Stimulated activated naive B cell treated with anti-CD40 and anti-IgM and Interleukin-4, amounts not matched to agents 10 μg/mL and 1 μg/mL and 100 μg/mL, for 72 hours (primary cell): ENCODE measurements at regions not wholly inside any gene's neighbourhood (a gene's known extent, or its start where the extent isn't known, plus 50 kb on each side); places are given as distances from the start of the nearest gene placed in this dataset.

ENCODE experiments used
- ATAC-seq, 2 donors: fragments of 150-1000 bp; cut with Tn5 transposase; replicated peaks; 2 replicates each; pipeline ENCODE4 v1.10.0; 2021; ENCODE audit warnings: moderate library complexity in 1 of 2
- DNase-seq: peaks from one replicate; pipeline ENCODE4 v3.0.0; 2021
- H3K27ac Mint-ChIP-seq: one replicate; pipeline ENCODE4 v1.8.0; 2022; ENCODE audit warnings: mild to moderate bottlenecking, mixed read lengths
- H3K27me3 Mint-ChIP-seq, 2 donors: one replicate each; pipeline ENCODE4 v1.8.0; 2022; ENCODE audit warnings: mixed read lengths in 2 of 2
- H3K36me3 Mint-ChIP-seq, 2 donors: one replicate each; pipeline ENCODE4 v1.8.0; 2022; ENCODE audit warnings: mixed read lengths in 2 of 2, mild to moderate bottlenecking in 1 of 2
- H3K4me1 Mint-ChIP-seq, 2 donors: one replicate each; pipeline ENCODE4 v1.8.0; 2022; ENCODE audit warnings: mixed read lengths in 2 of 2, mild to moderate bottlenecking in 1 of 2
- H3K4me3 Mint-ChIP-seq, 2 donors: one replicate each; pipeline ENCODE4 v1.8.0; 2022; ENCODE audit warnings: mild to moderate bottlenecking in 2 of 2, mixed read lengths in 2 of 2, moderate library complexity in 1 of 2
- H3K9me3 Mint-ChIP-seq, 2 donors: one replicate each; pipeline ENCODE4 v1.8.0; 2022; ENCODE audit warnings: mixed read lengths in 2 of 2, mild to moderate bottlenecking in 1 of 2

- no peaks in the 10 kb centered on the region for H3K4me1 Mint-ChIP-seq
- DNase-seq (no peak), ATAC-seq (no peak)
- H3K27me3 Mint-ChIP-seq: no peaks in the 10 kb centered on the region
- H3K27ac Mint-ChIP-seq: no peak overlapping the region
- H3K4me3 Mint-ChIP-seq: no peak overlapping the region
- H3K9me3 Mint-ChIP-seq: peaks cover 6 to 18% of the 10 kb centered on the region in 2 donors
- no peaks in the 10 kb centered on the region for H3K36me3 Mint-ChIP-seq
Observed at GRCh38 chrX:82161195-82161594, 959.3 kb downstream of the SH3BGRL start.

- DNase-seq: no peak
- H3K27ac Mint-ChIP-seq: no peak overlapping the region
- no peak for ATAC-seq
- no peaks in the 10 kb centered on the region for H3K36me3 Mint-ChIP-seq
- peaks cover 6 to 17% of the 10 kb centered on the region in 2 donors for H3K9me3 Mint-ChIP-seq
- H3K4me3 Mint-ChIP-seq: no peak overlapping the region
- H3K27me3 Mint-ChIP-seq: no peaks in the 10 kb centered on the region
- H3K4me1 Mint-ChIP-seq: no peaks in the 10 kb centered on the region
Observed at GRCh38 chrX:82163701-82164100, 961.8 kb downstream of the SH3BGRL start.

GRCh38 chrX:82196866-82197265 lies 995.0 kb downstream of the SH3BGRL start:
- peaks cover 3 to 9% of the 10 kb centered on the region in 2 donors for H3K9me3 Mint-ChIP-seq
- DNase-seq (no peak), ATAC-seq (no peak)
- no peaks in the 10 kb centered on the region for H3K27me3 Mint-ChIP-seq
- no peak overlapping the region for H3K27ac Mint-ChIP-seq
- no peaks in the 10 kb centered on the region for H3K36me3 Mint-ChIP-seq
- H3K4me3 Mint-ChIP-seq: no peak overlapping the region
- H3K4me1 Mint-ChIP-seq: no peaks in the 10 kb centered on the region

- H3K9me3 Mint-ChIP-seq: peaks cover 0 to 8% of the 10 kb centered on the region in 2 donors
- no peaks in the 10 kb centered on the region for H3K36me3 Mint-ChIP-seq
- DNase-seq: no peak
- H3K4me3 Mint-ChIP-seq: no peak overlapping the region
- no peaks in the 10 kb centered on the region for H3K27me3 Mint-ChIP-seq
- H3K27ac Mint-ChIP-seq: no peak overlapping the region
- H3K4me1 Mint-ChIP-seq: no peaks in the 10 kb centered on the region
- ATAC-seq: no peak
Observed at GRCh38 chrX:82208975-82209374, 1007.1 kb downstream of the SH3BGRL start.

- Mint-ChIP-seq H3K9me3 (peaks cover 0 to 2% of the 10 kb centered on the region in 2 donors), H3K27ac (no peak overlapping the region), H3K4me1 (no peaks in the 10 kb centered on the region), H3K36me3 (no peaks in the 10 kb centered on the region), H3K4me3 (no peak overlapping the region), H3K27me3 (no peaks in the 10 kb centered on the region)
- DNase-seq (no peak), ATAC-seq (peak; percentile 49 to 73)
Observed at GRCh38 chrX:82218361-82218760, 1016.5 kb downstream of the SH3BGRL start.

- peaks cover 0 to 2% of the 10 kb centered on the region in 2 donors for H3K9me3 Mint-ChIP-seq
- no peaks in the 10 kb centered on the region for H3K27me3 Mint-ChIP-seq
- DNase-seq (no peak), ATAC-seq (no peak)
- H3K4me3 Mint-ChIP-seq: no peak overlapping the region
- H3K36me3 Mint-ChIP-seq: no peaks in the 10 kb centered on the region
- no peaks in the 10 kb centered on the region for H3K4me1 Mint-ChIP-seq
- H3K27ac Mint-ChIP-seq: no peak overlapping the region
Observed at GRCh38 chrX:82219129-82219528, 1017.2 kb downstream of the SH3BGRL start.

- H3K27ac Mint-ChIP-seq: no peak overlapping the region
- no peaks in the 10 kb centered on the region for H3K36me3 Mint-ChIP-seq
- H3K27me3 Mint-ChIP-seq: no peaks in the 10 kb centered on the region
- DNase-seq (no peak), ATAC-seq (no peak)
- no peaks in the 10 kb centered on the region for H3K9me3 Mint-ChIP-seq
- no peaks in the 10 kb centered on the region for H3K4me1 Mint-ChIP-seq
- H3K4me3 Mint-ChIP-seq: no peak overlapping the region
Observed at GRCh38 chrX:82224961-82225360, 1023.1 kb downstream of the SH3BGRL start.

- peaks cover 0 to 4% of the 10 kb centered on the region in 2 donors for H3K9me3 Mint-ChIP-seq
- H3K27me3 Mint-ChIP-seq: no peaks in the 10 kb centered on the region
- no peak for ATAC-seq
- H3K36me3 Mint-ChIP-seq: no peaks in the 10 kb centered on the region
- H3K4me1 Mint-ChIP-seq: no peaks in the 10 kb centered on the region
- no peak overlapping the region for H3K4me3 Mint-ChIP-seq
- no peak overlapping the region for H3K27ac Mint-ChIP-seq
- DNase-seq: no peak
Observed at GRCh38 chrX:82230013-82230412, 1028.1 kb downstream of the SH3BGRL start.

- no peak for DNase-seq
- H3K27ac Mint-ChIP-seq: no peak overlapping the region
- no peaks in the 10 kb centered on the region for H3K36me3 Mint-ChIP-seq
- H3K27me3 Mint-ChIP-seq: no peaks in the 10 kb centered on the region
- peaks cover 7 to 12% of the 10 kb centered on the region in 2 donors for H3K9me3 Mint-ChIP-seq
- H3K4me3 Mint-ChIP-seq: no peak overlapping the region
- no peaks in the 10 kb centered on the region for H3K4me1 Mint-ChIP-seq
- no peak for ATAC-seq
Observed at GRCh38 chrX:82232679-82233078, 1030.8 kb downstream of the SH3BGRL start.

- Mint-ChIP-seq H3K4me1 (no peaks in the 10 kb centered on the region), H3K36me3 (no peaks in the 10 kb centered on the region), H3K27me3 (no peaks in the 10 kb centered on the region), H3K4me3 (no peak overlapping the region), H3K9me3 (peaks cover 13 to 14% of the 10 kb centered on the region in 2 donors), H3K27ac (no peak overlapping the region)
- DNase-seq (no peak), ATAC-seq (no peak)
Observed at GRCh38 chrX:82237328-82237727, 1035.4 kb downstream of the SH3BGRL start.
